ENCODE measurements at regions not wholly inside any gene's neighbourhood (a gene's known extent, or its start where the extent isn't known, plus 50 kb on each side); places are given as distances from the start of the nearest gene placed in this dataset.
A peak's percentile ranks its signal among the peaks of the same experiment; 100 is the strongest.
"Not testable (repeated sequence)": the region's sequence is repeated elsewhere in the genome, so short reads cannot be mapped to it uniquely, and the experiment has no call there.

GRCh38 chr7:106755641-106756040 lies 94.7 kb upstream of the CCDC71L start:
- ChIA-PET POLR2A (no interaction called here), CTCF (interaction anchor here (1.2 kb wide), 2 partner anchors 18 to 213 kb away, joined by 3 read pairs; no protein-coding TSS in a partner anchor)
- 86% methylated on average over 1 of the region's 1 CpG for WGBS (ENCODE audit: missing lambda C conversion rate)
- Histone ChIP-seq H3K4me3 (no peak overlapping the region), H3K9me3 (no peaks in the 10 kb centered on the region), H3K4me2 (no peak overlapping the region), H3K27ac (no peak overlapping the region), H3K4me1 (no peaks in the 10 kb centered on the region)
- ATAC-seq: no peak
- no peak for DNase-seq (ENCODE audit: low read depth in 1 of 2, low spot score in 1 of 2)
- no peak for FAIRE-seq
- TF ChIP-seq PHF8 (IDR thresholded peaks at IDR 0.05; ENCODE audit: borderline replicate concordance, low read depth): no peak
- no peak for TF ChIP-seq EP300 (IDR thresholded peaks at IDR 0.05)
- TF ChIP-seq BCL3 (IDR thresholded peaks at IDR 0.05): no peak
- no peak for TF ChIP-seq NFE2L2 (conservative IDR thresholded peaks at IDR 0.05; ENCODE audit: low read length)
- no peak for TF ChIP-seq CBX2 (IDR thresholded peaks at IDR 0.05; ENCODE audit: borderline replicate concordance, low read depth)
- no peak for TF ChIP-seq FOSL2 (IDR thresholded peaks at IDR 0.05)
- TF ChIP-seq FOSL2 (CRISPR knock-in tag; IDR thresholded peaks at IDR 0.05): no peak
- no peak for TF ChIP-seq CEBPB (IDR thresholded peaks at IDR 0.05)
- no peak for TF ChIP-seq KDM1A (IDR thresholded peaks at IDR 0.05; ENCODE audit: low read depth)
- TF ChIP-seq HEYL (CRISPR knock-in tag; IDR thresholded peaks at IDR 0.05): no peak
- TF ChIP-seq POLR2AphosphoS2 (conservative IDR thresholded peaks at IDR 0.05; ENCODE audit: low read length): no peak
- TF ChIP-seq KDM5A (IDR thresholded peaks at IDR 0.05): no peak
- no peak for TF ChIP-seq MAZ (IDR thresholded peaks at IDR 0.05; ENCODE audit: borderline replicate concordance, low read depth, low read length)
- TF ChIP-seq HOXB13 (CRISPR knock-in tag; IDR thresholded peaks at IDR 0.05; ENCODE audit: low read depth): no peak
- TF ChIP-seq USF2 (IDR thresholded peaks at IDR 0.05): no peak
- no peak for TF ChIP-seq ATOH8 (CRISPR knock-in tag; IDR thresholded peaks at IDR 0.05; ENCODE audit: low read depth)

GRCh38 chr7:106756071-106756470 lies 95.1 kb upstream of the CCDC71L start:
- FAIRE-seq (no peak), ATAC-seq (no peak), DNase-seq (ENCODE audit: low read depth in 1 of 2, low spot score in 1 of 2) (no peak)
- H3K27ac ChIP-seq: no peak overlapping the region
- TF ChIP-seq POLR2A (IDR thresholded peaks at IDR 0.05; ENCODE audit: low read length) (no peak), MAFK (IDR thresholded peaks at IDR 0.05; ENCODE audit: partially characterized antibody) (peak; percentile 45)
- H3K4me1 ChIP-seq: no peaks in the 10 kb centered on the region
- CTCF ChIA-PET: interaction anchor here (1.2 kb wide), 1 partner anchor 213 kb away, joined by 3 read pairs; no protein-coding TSS in a partner anchor
- POLR2A ChIA-PET: no interaction called here
- no peak overlapping the region for H3K4me2 ChIP-seq
- H3K4me3 ChIP-seq: no peak overlapping the region
- H3K9me3 ChIP-seq: no peaks in the 10 kb centered on the region

GRCh38 chr7:106756884-106757283 lies 95.9 kb upstream of the CCDC71L start:
- Histone ChIP-seq H3K4me2 (no peak overlapping the region), H3K27ac (no peak overlapping the region), H3K4me3 (no peak overlapping the region), H3K4me1 (no peaks in the 10 kb centered on the region), H3K9me3 (no peaks in the 10 kb centered on the region)
- DNase-seq (ENCODE audit: low read depth in 1 of 2, low spot score in 1 of 2) (no peak), FAIRE-seq (no peak), ATAC-seq (no peak)
- TF ChIP-seq FOSL2 (IDR thresholded peaks at IDR 0.05) (no peak), FOSL2 (CRISPR knock-in tag; IDR thresholded peaks at IDR 0.05) (no peak), HEYL (CRISPR knock-in tag; IDR thresholded peaks at IDR 0.05) (no peak), HOXA7 (CRISPR knock-in tag; IDR thresholded peaks at IDR 0.05) (no peak)
- CTCF ChIA-PET: interaction anchor here (0.6 to 0.9 kb wide), 3 partner anchors 9 to 1216 kb away, joined by 3 read pairs; no protein-coding TSS in a partner anchor
- POLR2A ChIA-PET: no interaction called here
- 88% methylated on average over 11 of the region's 11 CpGs for WGBS (ENCODE audit: missing lambda C conversion rate)

- ChIA-PET POLR2A (no interaction called here), CTCF (interaction anchor here (0.9 kb wide), 1 partner anchor 10 kb away, joined by 3 read pairs; no protein-coding TSS in a partner anchor)
- FAIRE-seq: no peak
- no peak for ATAC-seq
- no peak overlapping the region for H3K4me2 ChIP-seq
- H3K27ac ChIP-seq: no peak overlapping the region
- DNase-seq (ENCODE audit: low read depth in 1 of 2, low spot score in 1 of 2): no peak
- no peaks in the 10 kb centered on the region for H3K9me3 ChIP-seq
- no peak overlapping the region for H3K4me3 ChIP-seq
- no peak for TF ChIP-seq ESRRA (IDR thresholded peaks at IDR 0.05; ENCODE audit: borderline replicate concordance, low read length)
- TF ChIP-seq TFCP2L1 (CRISPR knock-in tag; IDR thresholded peaks at IDR 0.05): no peak
- TF ChIP-seq MYC (IDR thresholded peaks at IDR 0.05; ENCODE audit: borderline replicate concordance, low read length): no peak
- TF ChIP-seq ATOH8 (CRISPR knock-in tag; IDR thresholded peaks at IDR 0.05; ENCODE audit: low read depth): no peak
- no peak for TF ChIP-seq RARB (CRISPR knock-in tag; IDR thresholded peaks at IDR 0.05)
- no peak for TF ChIP-seq FOSL2 (IDR thresholded peaks at IDR 0.05)
- TF ChIP-seq FOSL2 (CRISPR knock-in tag; IDR thresholded peaks at IDR 0.05): no peak
- TF ChIP-seq POLR2A (IDR thresholded peaks at IDR 0.05; ENCODE audit: low read length): no peak
- no peak for TF ChIP-seq CHD4 (IDR thresholded peaks at IDR 0.05; ENCODE audit: borderline replicate concordance)
- TF ChIP-seq KDM1A (IDR thresholded peaks at IDR 0.05; ENCODE audit: low read depth): no peak
- H3K4me1 ChIP-seq: no peaks in the 10 kb centered on the region
- 52% methylated on average over 2 of the region's 2 CpGs for WGBS (ENCODE audit: missing lambda C conversion rate)
Measured at GRCh38 chr7:106757846-106758245, 96.9 kb upstream of the CCDC71L start.

GRCh38 chr7:106762845-106763244 lies 101.9 kb upstream of the CCDC71L start:
- H3K4me3 ChIP-seq; FAIRE-seq; DNase-seq (ENCODE audit: low read depth in 1 of 2, low spot score in 1 of 2); H3K9me3 ChIP-seq; ATAC-seq; H3K4me1 ChIP-seq; H3K27ac ChIP-seq; POLR2A ChIA-PET; CTCF ChIA-PET; H3K4me2 ChIP-seq: not testable (repeated sequence)
- WGBS (ENCODE audit: missing lambda C conversion rate): 86% methylated on average over 2 of the region's 2 CpGs

Data from A549 (cell line).